K562 (cell line): ENCODE measurements at regions not wholly inside any gene's neighbourhood (a gene's known extent, or its start where the extent isn't known, plus 50 kb on each side); places are given as distances from the start of the nearest gene placed in this dataset.

Experiments used
- ATAC-seq: fragments of 200-7000 bp; cut with Tn5 transposase; 3 replicates; pipeline ENCODE4 v1.9.1; 2020; ENCODE audit warnings: moderate library complexity
- BruUV-seq: library from RNA; stranded (reverse); fragments of 400-500 nt; replicated peaks from 2 replicates; lab custom pipeline; 2021; lab: Mats Ljungman, UMichigan
- CTCF ChIA-PET: fragments of 300-600 bp; formaldehyde crosslinking; extraction: SDS; loops from one replicate; lab custom pipeline; 2021; ENCODE audit warnings: low intra/inter-chr PET ratio; lab: Yijun Ruan, JAX
- POLR2A ChIA-PET: fragments of 300-600, 350-650 bp; sonication (Branson Sonifier 250); formaldehyde crosslinking; extraction: SDS; loops from one replicate; lab custom pipeline; 2021; ENCODE audit warnings: antibody characterized with exemption, inconsistent platforms; lab: Yijun Ruan, JAX
- DNase-seq, 4 experiments: peaks; one replicate each; pipeline versions ENCODE4 v3.0.0 to v3.0.0-alpha.2; 2011 to 2018; ENCODE audit warnings: low spot score in 3 of 4, mixed read lengths in 3 of 4; ENCODE audit errors: extremely low read depth in 1 of 4
- FAIRE-seq: peaks from 2 replicates; lab custom pipeline; 2011; peaks lifted over from hg19 to GRCh38; lab: Jason Lieb, UNC
- H2AFZ ChIP-seq: 2 replicates; pipeline ENCODE4 v1.6.0; 2011; ENCODE audit warnings: low read depth, low read length, control low read depth, inconsistent platforms
- H3K27ac ChIP-seq: fragments of 200-600 bp; 3 replicates; pipeline ENCODE4 v1.8.0; 2011; ENCODE audit warnings: low read depth, mild to moderate bottlenecking, control low read depth, inconsistent platforms, low read length, moderate library complexity, mixed read lengths; ENCODE audit errors: extremely low read depth
- H3K27me3 ChIP-seq, 2 experiments: fragments of 300-600 bp in 1 of 2; 2 replicates in 1 of 2; 3 replicates in 1 of 2; pipeline versions ENCODE4 v1.6.0 to v1.8.0; 2011; ENCODE audit warnings: inconsistent platforms in 2 of 2, low read length in 2 of 2, mild to moderate bottlenecking in 1 of 2, mixed read lengths in 1 of 2, moderate library complexity in 1 of 2; ENCODE audit not compliant: control insufficient read depth in 2 of 2, insufficient read depth in 2 of 2
- H3K36me3 ChIP-seq: fragments of 300-600 bp; 3 replicates; pipeline ENCODE4 v1.8.0; 2011; ENCODE audit warnings: mild to moderate bottlenecking, low read length, inconsistent platforms; ENCODE audit not compliant: control insufficient read depth, insufficient read depth
- H3K4me1 ChIP-seq, 2 experiments: fragments of 200-600 bp in 1 of 2; replicated peaks in 1 of 2; 2 replicates in 1 of 2; 3 replicates in 1 of 2; pipeline versions ENCODE4 v1.5.1 to v1.8.0; 2011; ENCODE audit warnings: inconsistent platforms in 2 of 2, low read length in 2 of 2, mild to moderate bottlenecking in 1 of 2, mixed read lengths in 1 of 2, moderate library complexity in 1 of 2; ENCODE audit not compliant: control insufficient read depth in 2 of 2, insufficient read depth in 2 of 2
- H3K4me2 ChIP-seq: 2 replicates; pipeline ENCODE4 v1.6.1; 2011; ENCODE audit warnings: low read length, control low read depth, inconsistent platforms, mixed read lengths; ENCODE audit not compliant: insufficient read depth
- H3K4me3 ChIP-seq: fragments of 200-600 bp; sonication (generic), shearing (Covaris generic); 2 replicates; pipeline ENCODE4 v1.5.1; 2016; ENCODE audit warnings: control low read depth, inconsistent platforms
- H3K79me2 ChIP-seq: fragments of 200-600 bp; 3 replicates; pipeline ENCODE4 v1.8.0; 2011; ENCODE audit warnings: low read length, inconsistent platforms; ENCODE audit not compliant: control insufficient read depth, insufficient read depth
- H3K9ac ChIP-seq, 2 experiments: 2 replicates each; pipeline versions ENCODE4 v1.6.0 to v1.6.1; 2011; ENCODE audit warnings: low read depth in 2 of 2, low read length in 2 of 2, control low read depth in 1 of 2, inconsistent platforms in 1 of 2, mild to moderate bottlenecking in 1 of 2, mixed read lengths in 1 of 2; ENCODE audit not compliant: insufficient read depth in 1 of 2
- H3K9me1 ChIP-seq: one replicate; pipeline ENCODE4 v1.6.0; 2011; ENCODE audit warnings: inconsistent platforms, mild to moderate bottlenecking, low read length, moderate library complexity; ENCODE audit not compliant: control insufficient read depth, insufficient read depth
- H3K9me3 ChIP-seq: replicated peaks from 2 replicates; pipeline ENCODE4 v1.5.1; 2011; ENCODE audit warnings: low read depth, low read length, inconsistent platforms; ENCODE audit not compliant: control insufficient read depth, insufficient read depth
- H4K20me1 ChIP-seq: replicated peaks from 2 replicates; pipeline ENCODE4 v1.6.1; 2011; ENCODE audit warnings: low read length, inconsistent platforms, mixed read lengths; ENCODE audit not compliant: control insufficient read depth, insufficient read depth
- NFATC3 ChIP-seq: fragments of 450-650 bp; IDR thresholded peaks from 2 replicates; pipeline ENCODE4 v1.6.1; 2017; ENCODE audit warnings: mild to moderate bottlenecking
- NR2C1 ChIP-seq, 2 experiments: fragments of 450-650 bp; IDR thresholded peaks; 2 replicates each; pipeline ENCODE4 v1.6.1; 2017; ENCODE audit warnings: mild to moderate bottlenecking in 2 of 2, antibody characterized with exemption in 1 of 2, inconsistent platforms in 1 of 2, missing compliant biosample characterization in 1 of 2, missing genetic modification characterization in 1 of 2
- XRCC4 ChIP-seq: IDR thresholded peaks from one replicate; pipeline ENCODE4 v1.6.1; 2011; ENCODE audit not compliant: insufficient read depth, insufficient read length; ENCODE audit errors: extremely low read depth
- WGBS: fragments of 100-300 bp; shearing (Covaris generic); methylation state at CpG from one replicate; pipeline ENCODE4 v1.1.6; 2016; ENCODE audit warnings: low coverage, mixed read lengths; ENCODE audit not compliant: insufficient coverage; ENCODE audit errors: missing lambda C conversion rate; 5-methylcytosine and 5-hydroxymethylcytosine counted together
- in situ Hi-C: fragments of 300-500 bp; cut with MboI; formaldehyde crosslinking; loops from 4 replicates; pipeline ENCODE4 v1.15.0; 2018; ENCODE audit warnings: inconsistent platforms, mixed read lengths
- intact Hi-C: fragments of 100-400 bp; cut with micrococcal nuclease; formaldehyde crosslinking; loops from 2 replicates; pipeline ENCODE4 v1.14.2; 2022
- TF ChIP-seq, protein P1 (sequence below), 2 experiments: fragments of 450-650 bp in 1 of 2; IDR thresholded peaks; 2 replicates each; pipeline ENCODE4 v1.6.1; 2011 to 2017; ENCODE audit warnings: low read depth in 2 of 2, antibody characterized with exemption in 1 of 2, borderline replicate concordance in 1 of 2, low read length in 1 of 2, mild to moderate bottlenecking in 1 of 2, mixed read lengths in 1 of 2; ENCODE audit not compliant: control insufficient read depth in 1 of 2
- TF ChIP-seq, protein P2 (sequence below): fragments of 250-450 bp; sonication (Bioruptor Pico); IDR thresholded peaks from 2 replicates; pipeline ENCODE4 v1.8.0; 2021; ENCODE audit warnings: moderate library complexity, mild to moderate bottlenecking, inconsistent platforms

DNA sequence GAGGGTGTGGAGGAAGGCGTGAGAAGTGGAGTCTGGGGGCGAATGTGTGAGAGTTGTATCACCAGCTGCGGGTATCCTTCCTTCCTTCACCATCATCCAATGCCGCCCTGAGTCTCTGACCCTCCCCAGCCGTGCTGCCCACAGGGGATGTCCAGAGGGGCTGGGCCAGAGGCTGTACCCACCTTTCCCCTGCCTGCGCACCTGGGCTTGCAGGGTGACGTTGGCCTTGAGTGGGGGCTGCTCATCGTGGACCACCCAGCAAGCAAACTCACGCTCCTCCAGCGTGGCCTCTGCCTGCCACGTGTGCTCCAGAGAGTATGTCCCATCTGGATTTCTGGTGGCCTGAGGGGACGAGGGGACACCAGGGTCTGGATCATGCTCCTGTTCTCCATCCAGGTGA, 116.9 kb upstream of the SIRPA start:
- no peak for DNase-seq
- H3K9ac ChIP-seq: no peak overlapping the region
- H4K20me1 ChIP-seq: no peaks in the 10 kb centered on the region
- no peaks in the 10 kb centered on the region for H3K9me3 ChIP-seq
- intact Hi-C loops: no loop called here
- peaks cover 0 to 5% of the 10 kb centered on the region in 2 experiments; a peak in 2 of 5 replicates for H3K4me1 ChIP-seq
- no peak overlapping the region for H3K4me2 ChIP-seq
- ChIA-PET POLR2A (no interaction called here), CTCF (no interaction called here)
- no peaks in the 10 kb centered on the region for H3K9me1 ChIP-seq
- WGBS: 2% methylated on average over 12 of the region's 12 CpGs
- H2AFZ ChIP-seq: no peak overlapping the region
- TF ChIP-seq, protein P1, sequence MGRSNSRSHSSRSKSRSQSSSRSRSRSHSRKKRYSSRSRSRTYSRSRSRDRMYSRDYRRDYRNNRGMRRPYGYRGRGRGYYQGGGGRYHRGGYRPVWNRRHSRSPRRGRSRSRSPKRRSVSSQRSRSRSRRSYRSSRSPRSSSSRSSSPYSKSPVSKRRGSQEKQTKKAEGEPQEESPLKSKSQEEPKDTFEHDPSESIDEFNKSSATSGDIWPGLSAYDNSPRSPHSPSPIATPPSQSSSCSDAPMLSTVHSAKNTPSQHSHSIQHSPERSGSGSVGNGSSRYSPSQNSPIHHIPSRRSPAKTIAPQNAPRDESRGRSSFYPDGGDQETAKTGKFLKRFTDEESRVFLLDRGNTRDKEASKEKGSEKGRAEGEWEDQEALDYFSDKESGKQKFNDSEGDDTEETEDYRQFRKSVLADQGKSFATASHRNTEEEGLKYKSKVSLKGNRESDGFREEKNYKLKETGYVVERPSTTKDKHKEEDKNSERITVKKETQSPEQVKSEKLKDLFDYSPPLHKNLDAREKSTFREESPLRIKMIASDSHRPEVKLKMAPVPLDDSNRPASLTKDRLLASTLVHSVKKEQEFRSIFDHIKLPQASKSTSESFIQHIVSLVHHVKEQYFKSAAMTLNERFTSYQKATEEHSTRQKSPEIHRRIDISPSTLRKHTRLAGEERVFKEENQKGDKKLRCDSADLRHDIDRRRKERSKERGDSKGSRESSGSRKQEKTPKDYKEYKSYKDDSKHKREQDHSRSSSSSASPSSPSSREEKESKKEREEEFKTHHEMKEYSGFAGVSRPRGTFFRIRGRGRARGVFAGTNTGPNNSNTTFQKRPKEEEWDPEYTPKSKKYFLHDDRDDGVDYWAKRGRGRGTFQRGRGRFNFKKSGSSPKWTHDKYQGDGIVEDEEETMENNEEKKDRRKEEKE (IDR thresholded peaks at IDR 0.05; ENCODE audit: borderline replicate concordance in 1 of 2, control insufficient read depth in 1 of 2, low read depth in 2 of 2, low read length in 1 of 2): no peak
- TF ChIP-seq NFATC3: no peak
- no peak for TF ChIP-seq XRCC4
- TF ChIP-seq, protein P2, sequence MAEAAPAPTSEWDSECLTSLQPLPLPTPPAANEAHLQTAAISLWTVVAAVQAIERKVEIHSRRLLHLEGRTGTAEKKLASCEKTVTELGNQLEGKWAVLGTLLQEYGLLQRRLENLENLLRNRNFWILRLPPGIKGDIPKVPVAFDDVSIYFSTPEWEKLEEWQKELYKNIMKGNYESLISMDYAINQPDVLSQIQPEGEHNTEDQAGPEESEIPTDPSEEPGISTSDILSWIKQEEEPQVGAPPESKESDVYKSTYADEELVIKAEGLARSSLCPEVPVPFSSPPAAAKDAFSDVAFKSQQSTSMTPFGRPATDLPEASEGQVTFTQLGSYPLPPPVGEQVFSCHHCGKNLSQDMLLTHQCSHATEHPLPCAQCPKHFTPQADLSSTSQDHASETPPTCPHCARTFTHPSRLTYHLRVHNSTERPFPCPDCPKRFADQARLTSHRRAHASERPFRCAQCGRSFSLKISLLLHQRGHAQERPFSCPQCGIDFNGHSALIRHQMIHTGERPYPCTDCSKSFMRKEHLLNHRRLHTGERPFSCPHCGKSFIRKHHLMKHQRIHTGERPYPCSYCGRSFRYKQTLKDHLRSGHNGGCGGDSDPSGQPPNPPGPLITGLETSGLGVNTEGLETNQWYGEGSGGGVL: no peak
- no peak for TF ChIP-seq NR2C1 (IDR thresholded peaks at IDR 0.05)
- TF ChIP-seq NR2C1 (tag; IDR thresholded peaks at IDR 0.05): no peak
- no peaks in the 10 kb centered on the region for H3K36me3 ChIP-seq
- ATAC-seq: no peak
- no peak overlapping the region for H3K4me3 ChIP-seq
- BruUV-seq: no TSS peak
- H3K27ac ChIP-seq: no peak overlapping the region
- in situ Hi-C loops: no loop called here
- peaks cover 0 to 14% of the 10 kb centered on the region in 2 experiments; a peak in 2 of 5 replicates for H3K27me3 ChIP-seq
- FAIRE-seq: no peak
- H3K79me2 ChIP-seq: no peaks in the 10 kb centered on the region
